GM23338 (cell line): ENCODE measurements at regions not wholly inside any gene's neighbourhood (a gene's known extent, or its start where the extent isn't known, plus 50 kb on each side); places are given as distances from the start of the nearest gene placed in this dataset.

Experiments
- JUNB ChIP-seq: IDR thresholded peaks from one replicate; pipeline ENCODE4 v1.6.1; 2016; ENCODE audit warnings: antibody characterized with exemption; ENCODE audit not compliant: unreplicated experiment
- NANOG ChIP-seq: IDR thresholded peaks from 2 replicates; pipeline ENCODE4 v1.6.1; 2016; ENCODE audit warnings: antibody characterized with exemption, borderline replicate concordance
- TF ChIP-seq, protein P1 (sequence below), 2 experiments: fragments of 200-600 bp in 1 of 2; sonication (generic) in 1 of 2; conservative IDR thresholded peaks; 2 replicates each; pipeline versions ENCODE4 v1.5.1 to v1.6.1; 2016 to 2017; ENCODE audit warnings: antibody characterized with exemption in 2 of 2, low read depth in 2 of 2, mild to moderate bottlenecking in 2 of 2, moderate library complexity in 1 of 2
- TF ChIP-seq, protein P2 (sequence below): IDR thresholded peaks from one replicate; pipeline ENCODE4 v1.6.1; 2018; ENCODE audit warnings: antibody characterized with exemption; ENCODE audit not compliant: unreplicated experiment

DNA sequence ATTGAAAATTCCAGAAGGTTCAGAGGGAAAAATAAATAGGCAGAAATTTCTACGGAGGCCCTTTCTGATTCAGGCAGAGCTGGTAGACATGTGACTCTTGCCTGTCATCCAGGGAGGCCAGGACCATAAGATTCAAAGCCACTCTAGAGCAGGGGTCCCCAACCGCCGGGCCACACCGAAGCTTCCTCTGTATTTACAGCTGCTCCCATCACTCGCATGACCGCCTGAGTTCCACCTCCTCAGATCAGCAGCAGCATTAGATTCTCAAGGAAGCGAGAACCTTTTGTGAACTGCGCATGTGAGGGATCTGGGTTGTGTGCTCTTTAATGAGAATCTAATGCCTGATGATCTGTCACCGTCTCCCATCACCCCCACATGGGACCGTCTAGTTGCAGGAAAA, 72.2 kb downstream of the RWDD4 start:
- TF ChIP-seq, protein P1, sequence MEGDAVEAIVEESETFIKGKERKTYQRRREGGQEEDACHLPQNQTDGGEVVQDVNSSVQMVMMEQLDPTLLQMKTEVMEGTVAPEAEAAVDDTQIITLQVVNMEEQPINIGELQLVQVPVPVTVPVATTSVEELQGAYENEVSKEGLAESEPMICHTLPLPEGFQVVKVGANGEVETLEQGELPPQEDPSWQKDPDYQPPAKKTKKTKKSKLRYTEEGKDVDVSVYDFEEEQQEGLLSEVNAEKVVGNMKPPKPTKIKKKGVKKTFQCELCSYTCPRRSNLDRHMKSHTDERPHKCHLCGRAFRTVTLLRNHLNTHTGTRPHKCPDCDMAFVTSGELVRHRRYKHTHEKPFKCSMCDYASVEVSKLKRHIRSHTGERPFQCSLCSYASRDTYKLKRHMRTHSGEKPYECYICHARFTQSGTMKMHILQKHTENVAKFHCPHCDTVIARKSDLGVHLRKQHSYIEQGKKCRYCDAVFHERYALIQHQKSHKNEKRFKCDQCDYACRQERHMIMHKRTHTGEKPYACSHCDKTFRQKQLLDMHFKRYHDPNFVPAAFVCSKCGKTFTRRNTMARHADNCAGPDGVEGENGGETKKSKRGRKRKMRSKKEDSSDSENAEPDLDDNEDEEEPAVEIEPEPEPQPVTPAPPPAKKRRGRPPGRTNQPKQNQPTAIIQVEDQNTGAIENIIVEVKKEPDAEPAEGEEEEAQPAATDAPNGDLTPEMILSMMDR (conservative IDR thresholded peaks at IDR 0.05; ENCODE audit: low read depth in 2 of 2), result no peak
- no peak for TF ChIP-seq JUNB
- no peak for TF ChIP-seq NANOG
- TF ChIP-seq, protein P2, sequence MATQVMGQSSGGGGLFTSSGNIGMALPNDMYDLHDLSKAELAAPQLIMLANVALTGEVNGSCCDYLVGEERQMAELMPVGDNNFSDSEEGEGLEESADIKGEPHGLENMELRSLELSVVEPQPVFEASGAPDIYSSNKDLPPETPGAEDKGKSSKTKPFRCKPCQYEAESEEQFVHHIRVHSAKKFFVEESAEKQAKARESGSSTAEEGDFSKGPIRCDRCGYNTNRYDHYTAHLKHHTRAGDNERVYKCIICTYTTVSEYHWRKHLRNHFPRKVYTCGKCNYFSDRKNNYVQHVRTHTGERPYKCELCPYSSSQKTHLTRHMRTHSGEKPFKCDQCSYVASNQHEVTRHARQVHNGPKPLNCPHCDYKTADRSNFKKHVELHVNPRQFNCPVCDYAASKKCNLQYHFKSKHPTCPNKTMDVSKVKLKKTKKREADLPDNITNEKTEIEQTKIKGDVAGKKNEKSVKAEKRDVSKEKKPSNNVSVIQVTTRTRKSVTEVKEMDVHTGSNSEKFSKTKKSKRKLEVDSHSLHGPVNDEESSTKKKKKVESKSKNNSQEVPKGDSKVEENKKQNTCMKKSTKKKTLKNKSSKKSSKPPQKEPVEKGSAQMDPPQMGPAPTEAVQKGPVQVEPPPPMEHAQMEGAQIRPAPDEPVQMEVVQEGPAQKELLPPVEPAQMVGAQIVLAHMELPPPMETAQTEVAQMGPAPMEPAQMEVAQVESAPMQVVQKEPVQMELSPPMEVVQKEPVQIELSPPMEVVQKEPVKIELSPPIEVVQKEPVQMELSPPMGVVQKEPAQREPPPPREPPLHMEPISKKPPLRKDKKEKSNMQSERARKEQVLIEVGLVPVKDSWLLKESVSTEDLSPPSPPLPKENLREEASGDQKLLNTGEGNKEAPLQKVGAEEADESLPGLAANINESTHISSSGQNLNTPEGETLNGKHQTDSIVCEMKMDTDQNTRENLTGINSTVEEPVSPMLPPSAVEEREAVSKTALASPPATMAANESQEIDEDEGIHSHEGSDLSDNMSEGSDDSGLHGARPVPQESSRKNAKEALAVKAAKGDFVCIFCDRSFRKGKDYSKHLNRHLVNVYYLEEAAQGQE, result no peak
